Natural killer cell (primary cell): ENCODE measurements at regions not wholly inside any gene's neighbourhood (a gene's known extent, or its start where the extent isn't known, plus 50 kb on each side); places are given as distances from the start of the nearest gene placed in this dataset.

Source experiments
- ATAC-seq, 3 donors: fragments of 150-1000 bp in 2 of 3; fragments of 200-7000 bp in 1 of 3; cut with Tn5 transposase; 1 replicate in 1 of 3; 2 replicates in 2 of 3; pipeline ENCODE4 v1.10.0; 2021; ENCODE audit warnings: mild to moderate bottlenecking in 2 of 3, moderate library complexity in 2 of 3
- DNase-seq, 2 donors: peaks; one replicate each; pipeline versions ENCODE4 v3.0.0 to v3.0.0-alpha.2; 2013 to 2021; ENCODE audit warnings: mixed read lengths in 1 of 2
- H3K27ac ChIP-seq: one replicate; pipeline ENCODE4 v1.5.1; 2013; ENCODE audit warnings: mild to moderate bottlenecking, low read length
- H3K27me3 ChIP-seq: one replicate; pipeline ENCODE4 v1.6.1; 2013; ENCODE audit warnings: low read length; ENCODE audit not compliant: control insufficient read depth, insufficient read depth
- H3K36me3 ChIP-seq: one replicate; pipeline ENCODE4 v1.6.1; 2013; ENCODE audit warnings: low read length; ENCODE audit not compliant: control insufficient read depth, insufficient read depth
- H3K4me1 ChIP-seq: one replicate; pipeline ENCODE4 v1.6.1; 2013; ENCODE audit warnings: low read length; ENCODE audit not compliant: control insufficient read depth, insufficient read depth
- H3K4me3 ChIP-seq: one replicate; pipeline ENCODE4 v1.5.1; 2013; ENCODE audit warnings: low read length
- H3K9me3 ChIP-seq: one replicate; pipeline ENCODE4 v1.6.1; 2013; ENCODE audit warnings: low read length; ENCODE audit not compliant: control insufficient read depth, insufficient read depth
- H3K27ac Mint-ChIP-seq, 2 donors: one replicate each; pipeline ENCODE4 v1.8.0; 2022; ENCODE audit warnings: mild to moderate bottlenecking in 2 of 2, mixed read lengths in 2 of 2, moderate library complexity in 1 of 2
- H3K27me3 Mint-ChIP-seq, 2 donors: one replicate each; pipeline ENCODE4 v1.8.0; 2022; ENCODE audit warnings: low read depth in 2 of 2, mixed read lengths in 2 of 2
- H3K36me3 Mint-ChIP-seq: one replicate; pipeline ENCODE4 v1.8.0; 2022; ENCODE audit warnings: mixed read lengths
- H3K4me1 Mint-ChIP-seq, 2 donors: one replicate each; pipeline ENCODE4 v1.8.0; 2022; ENCODE audit warnings: mixed read lengths in 2 of 2
- H3K4me3 Mint-ChIP-seq: one replicate; pipeline ENCODE4 v1.8.0; 2022; ENCODE audit warnings: mild to moderate bottlenecking, moderate library complexity, mixed read lengths
- H3K9me3 Mint-ChIP-seq, 2 donors: one replicate each; pipeline ENCODE4 v1.8.0; 2022; ENCODE audit warnings: mixed read lengths in 2 of 2
- CTCF ChIP-seq: fragments of 200-600 bp; IDR thresholded peaks from one replicate; pipeline ENCODE4 v1.8.0; 2022; ENCODE audit warnings: antibody characterized with exemption
- WGBS: methylation state at CpG from one replicate; pipeline ENCODE4 v1.1.7; 2013; ENCODE audit warnings: missing lambda C conversion rate; ENCODE audit not compliant: insufficient coverage; 5-methylcytosine and 5-hydroxymethylcytosine counted together
- intact Hi-C: fragments of 100-400 bp; cut with micrococcal nuclease; formaldehyde crosslinking; loops from one replicate; pipeline ENCODE4 v1.14.2; 2022

GRCh38 chr2:129709001-129709955, 270.2 kb upstream of the RAB6C start:
- Histone ChIP-seq H3K36me3 (no peaks in the 10 kb centered on the region), H3K9me3 (no peaks in the 10 kb centered on the region), H3K27me3 (no peaks in the 10 kb centered on the region), H3K27ac (no peak overlapping the region), H3K4me3 (no peak overlapping the region), H3K4me1 (no peaks in the 10 kb centered on the region)
- intact Hi-C loops, result no loop called here
- Mint-ChIP-seq H3K4me1 (no peaks in the 10 kb centered on the region), H3K36me3 (no peaks in the 10 kb centered on the region), H3K27me3 (peaks cover 7% of the 10 kb centered on the region in 2 donors), H3K9me3 (no peaks in the 10 kb centered on the region), H3K27ac (no peak overlapping the region), H3K4me3 (no peak overlapping the region)
- no peak for DNase-seq
- WGBS, result 82% methylated on average over 12 of the region's 13 CpGs
- TF ChIP-seq CTCF, result no peak
- ATAC-seq, result no peak

- Mint-ChIP-seq H3K27ac (no peak overlapping the region), H3K27me3 (no peaks in the 10 kb centered on the region), H3K36me3 (no peaks in the 10 kb centered on the region), H3K4me1 (no peaks in the 10 kb centered on the region), H3K9me3 (no peaks in the 10 kb centered on the region), H3K4me3 (no peak overlapping the region)
- TF ChIP-seq CTCF, result no peak
- Histone ChIP-seq H3K27ac (no peak overlapping the region), H3K36me3 (no peaks in the 10 kb centered on the region), H3K4me1 (no peaks in the 10 kb centered on the region), H3K27me3 (no peaks in the 10 kb centered on the region), H3K4me3 (no peak overlapping the region), H3K9me3 (no peaks in the 10 kb centered on the region)
- 92% methylated on average over 15 of the region's 16 CpGs for WGBS
- DNase-seq (no peak), ATAC-seq (no peak)
- intact Hi-C loops, result no loop called here
These were observed 269.4 kb upstream of the RAB6C start for GRCh38 chr2:129709956-129710598.

- H3K27me3 Mint-ChIP-seq, result peaks cover 0 to 2% of the 10 kb centered on the region in 2 donors
- ATAC-seq (no peak), DNase-seq (no peak)
- 92% methylated on average over 32 of the region's 32 CpGs for WGBS
- H3K4me3 Mint-ChIP-seq, result no peak overlapping the region
- no peaks in the 10 kb centered on the region for H3K27me3 ChIP-seq
- H3K9me3 Mint-ChIP-seq, result no peaks in the 10 kb centered on the region
- no peak for TF ChIP-seq CTCF
- no peaks in the 10 kb centered on the region for H3K4me1 Mint-ChIP-seq
- H3K36me3 Mint-ChIP-seq, result no peaks in the 10 kb centered on the region
- no peaks in the 10 kb centered on the region for H3K36me3 ChIP-seq
- no peak overlapping the region for H3K27ac Mint-ChIP-seq
- no peak overlapping the region for H3K4me3 ChIP-seq
- no peak overlapping the region for H3K27ac ChIP-seq
- H3K4me1 ChIP-seq, result no peaks in the 10 kb centered on the region
- no peaks in the 10 kb centered on the region for H3K9me3 ChIP-seq
- intact Hi-C loops, result no loop called here
These were observed 268.6 kb upstream of the RAB6C start for GRCh38 chr2:129710670-129711495.
